Muscle of back (tissue), 3 donors: ENCODE measurements at regions not wholly inside any gene's neighbourhood (a gene's known extent, or its start where the extent isn't known, plus 50 kb on each side); places are given as distances from the start of the nearest gene placed in this dataset.
A peak's percentile ranks its signal among the peaks of the same experiment; 100 is the strongest.
"Not testable (repeated sequence)": the region's sequence is repeated elsewhere in the genome, so short reads cannot be mapped to it uniquely, and the experiment has no call there.

Experiments
- DNase-seq, 3 donors: peaks; one replicate each; pipeline versions ENCODE4 v3.0.0 to v3.0.0-alpha.2; 2013

DNA sequence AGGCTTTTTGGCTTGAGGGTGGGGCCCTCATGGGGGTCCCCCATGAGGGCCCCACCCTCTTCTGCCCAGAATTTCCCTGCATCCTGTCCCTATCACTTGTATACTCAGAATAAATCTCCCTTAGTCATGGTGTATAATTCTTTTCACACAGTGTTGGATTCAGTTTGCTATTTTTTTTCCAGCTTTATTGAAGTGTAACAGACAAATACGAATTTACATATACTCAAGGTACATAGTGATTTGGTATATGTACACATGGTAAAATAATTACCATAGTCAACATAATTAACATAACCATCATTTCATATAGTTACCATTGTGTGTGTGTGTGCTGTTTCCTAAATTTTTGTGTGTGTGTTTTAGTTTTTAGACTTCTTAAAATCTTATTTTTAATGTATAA lies 289.4 kb downstream of the CNTNAP3B start:
- not testable (repeated sequence) for DNase-seq

DNA sequence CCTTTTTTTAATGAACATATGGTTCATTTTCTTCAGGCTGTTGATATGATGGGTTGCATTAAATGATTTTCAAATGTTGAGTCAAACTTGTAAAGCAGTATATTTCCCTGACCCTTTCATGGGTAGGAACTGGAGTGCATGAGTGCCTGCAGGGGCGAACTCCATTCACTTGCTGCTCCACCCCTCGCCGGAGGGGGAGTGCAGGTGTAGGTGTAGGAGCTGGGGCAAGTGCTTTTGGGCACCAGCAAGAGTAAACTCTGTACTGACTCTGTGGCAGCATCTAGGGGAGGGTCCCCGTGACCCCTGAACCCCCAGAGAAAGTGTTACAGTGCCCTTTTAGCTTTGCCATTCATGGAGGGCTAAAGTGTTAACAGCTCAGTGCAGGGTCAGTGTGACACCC lies 290.3 kb downstream of the CNTNAP3B start:
- DNase-seq = not testable (repeated sequence)

GRCh38 chr9:41838562-41838851 lies 290.7 kb downstream of the CNTNAP3B start:
- not testable (repeated sequence) for DNase-seq

GRCh38 chr9:41837684-41838561 lies 291.3 kb downstream of the CNTNAP3B start:
- not testable (repeated sequence) for DNase-seq

DNA sequence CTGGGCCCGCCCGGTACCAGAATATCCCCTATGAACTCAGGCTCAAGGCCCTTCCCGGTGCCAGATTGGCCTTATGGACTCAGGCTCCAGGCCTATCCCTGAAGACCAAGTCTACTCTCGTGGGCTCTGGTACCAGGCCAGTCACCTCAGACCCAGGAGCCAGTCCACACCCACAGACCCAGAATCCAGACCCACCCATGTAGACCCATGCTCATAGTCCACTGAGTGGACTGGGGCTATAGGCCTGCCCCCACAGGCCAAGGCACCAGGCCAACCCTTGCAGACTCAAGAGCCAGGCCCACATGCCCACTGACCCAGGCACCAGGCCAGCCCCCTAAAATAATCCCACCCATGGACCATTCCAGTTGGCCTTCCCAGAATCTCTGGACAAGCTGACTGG lies 296.1 kb downstream of the CNTNAP3B start:
- DNase-seq = not testable (repeated sequence)

GRCh38 chr9:41824723-41825122 lies 304.5 kb downstream of the CNTNAP3B start:
- not testable (repeated sequence) for DNase-seq

DNA sequence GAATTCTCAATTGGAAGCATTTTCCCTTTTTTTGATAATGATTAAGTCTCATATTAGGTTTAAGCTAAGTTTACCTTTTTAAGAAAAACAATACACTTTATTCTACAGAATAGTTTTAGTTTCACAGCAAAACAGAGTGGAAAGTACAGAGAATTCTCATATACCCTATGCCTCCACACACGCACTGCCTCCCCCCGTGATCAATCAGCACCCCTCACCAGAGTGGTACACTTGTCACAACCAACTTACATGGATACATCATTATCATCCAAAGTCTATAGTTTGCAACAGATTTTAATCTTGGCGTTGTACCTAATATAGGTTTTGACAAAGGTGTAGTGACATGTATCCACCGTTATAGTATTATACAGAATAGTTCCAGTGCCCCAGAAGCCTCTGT lies 326.5 kb downstream of the CNTNAP3B start:
- DNase-seq = not testable (repeated sequence)

DNA sequence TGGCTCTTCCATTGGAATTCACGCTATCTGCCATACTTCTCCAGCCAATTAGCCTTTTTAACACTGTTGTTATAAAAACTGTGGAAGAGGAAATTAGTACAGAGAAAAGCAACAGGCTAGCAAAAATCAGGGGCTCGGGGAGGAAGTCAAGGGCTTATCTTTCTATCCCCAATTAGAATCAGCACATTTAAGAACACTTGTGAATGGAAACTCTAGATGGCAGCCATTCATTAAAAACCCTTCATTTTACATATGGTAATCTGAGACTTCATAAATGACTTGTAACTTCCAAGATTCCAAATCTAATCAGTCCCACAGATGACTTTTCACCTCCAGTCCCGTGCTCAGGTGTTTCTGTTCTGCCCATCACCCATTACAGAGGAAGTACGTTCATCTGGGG lies 330.5 kb downstream of the CNTNAP3B start:
- DNase-seq = not testable (repeated sequence)

DNA sequence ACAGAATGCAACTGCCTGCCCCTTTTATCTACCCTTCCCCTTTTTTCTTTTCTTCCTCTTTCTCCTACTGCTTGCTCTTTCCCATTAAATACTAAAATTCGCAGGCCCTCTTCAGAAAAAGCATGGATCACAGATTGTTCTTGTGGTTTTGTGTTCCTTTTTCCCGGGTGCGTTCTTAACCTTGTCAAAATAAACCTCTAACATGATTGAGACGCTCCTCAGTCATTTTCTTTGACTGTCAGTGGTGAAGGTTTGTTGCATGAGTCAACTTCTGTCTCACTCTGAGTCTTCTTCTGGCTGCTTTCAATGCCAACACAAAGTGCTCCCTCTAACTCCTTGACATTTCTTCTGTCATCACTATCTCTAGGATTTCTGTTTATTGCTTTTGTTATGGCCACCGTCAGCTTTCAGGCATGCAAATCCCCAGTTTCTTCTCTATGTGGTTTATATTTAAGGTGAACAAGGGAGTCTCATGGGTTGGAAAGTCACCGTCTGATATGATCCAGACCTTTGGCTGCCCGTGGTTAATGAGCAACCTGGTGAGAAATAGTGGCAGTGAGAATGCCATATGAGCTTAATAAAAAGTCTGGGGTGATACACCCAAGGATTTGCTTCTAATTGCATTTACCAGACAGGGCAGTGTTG lies 338.4 kb downstream of the CNTNAP3B start:
- peak in 1 of 3 donors; percentile 4 for DNase-seq

- DNase-seq = not testable (repeated sequence)
Observed at GRCh38 chr9:41790007-41790406, 339.2 kb downstream of the CNTNAP3B start.

DNA sequence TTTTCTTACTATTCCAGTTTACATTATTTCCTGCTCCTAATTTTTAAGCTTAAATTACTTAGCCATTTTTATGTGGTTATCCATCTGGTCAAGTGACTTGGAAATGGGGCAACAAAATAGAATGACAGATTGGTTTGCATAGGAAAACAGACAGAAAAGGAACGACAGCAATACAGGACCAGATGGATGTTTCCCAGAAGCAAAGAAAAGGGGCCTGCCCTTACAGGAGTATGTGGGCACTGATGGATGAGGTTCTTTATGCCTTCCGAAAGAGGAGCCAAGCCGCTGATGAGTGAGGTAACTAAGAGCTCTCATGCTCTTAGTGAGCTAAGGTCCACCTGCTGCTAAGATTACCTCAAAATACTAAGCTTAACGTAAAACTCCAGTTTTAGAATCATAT lies 339.8 kb downstream of the CNTNAP3B start:
- DNase-seq = not testable (repeated sequence)

DNA sequence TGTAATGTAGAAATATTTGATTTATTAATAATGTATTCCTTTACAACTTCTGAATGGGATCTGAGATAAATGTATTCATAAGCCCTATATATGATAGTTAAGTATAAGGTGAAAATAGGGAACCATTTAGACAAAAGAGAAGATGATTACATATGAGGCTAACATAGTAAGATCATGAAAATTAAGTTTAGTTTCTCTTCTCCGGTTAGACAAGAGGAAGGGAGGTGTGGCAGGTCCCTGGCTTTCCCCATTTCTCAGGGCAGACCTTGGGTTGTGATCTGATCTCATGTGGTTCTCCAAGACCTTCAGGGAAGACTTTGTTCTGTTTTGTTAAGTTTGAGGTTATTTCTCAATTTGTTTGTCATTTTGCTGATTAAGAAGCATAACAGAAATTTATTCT lies 341.3 kb downstream of the CNTNAP3B start:
- not testable (repeated sequence) for DNase-seq

GRCh38 chr9:41787270-41787669 lies 342.0 kb downstream of the CNTNAP3B start:
- DNase-seq = not testable (repeated sequence)

DNA sequence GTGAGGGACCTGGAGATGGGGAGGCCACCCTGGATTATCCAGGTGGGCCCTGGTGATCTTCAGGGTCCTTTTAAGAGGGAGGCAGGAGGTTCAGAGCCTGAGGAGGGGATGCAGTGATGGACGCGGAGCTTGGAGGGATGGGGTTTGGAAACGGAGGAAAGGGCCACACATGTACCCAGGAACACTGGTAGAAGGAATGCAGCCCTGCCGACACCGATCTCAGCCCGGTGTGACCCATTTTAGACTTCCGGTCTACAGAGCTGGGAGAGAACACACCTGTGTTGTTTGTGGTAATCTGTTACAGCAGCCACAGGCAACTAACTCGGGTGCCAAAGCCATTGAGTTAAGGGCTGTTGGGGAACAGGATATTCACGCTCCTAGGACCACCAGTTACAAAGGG lies 345.2 kb downstream of the CNTNAP3B start:
- DNase-seq = not testable (repeated sequence)

DNA sequence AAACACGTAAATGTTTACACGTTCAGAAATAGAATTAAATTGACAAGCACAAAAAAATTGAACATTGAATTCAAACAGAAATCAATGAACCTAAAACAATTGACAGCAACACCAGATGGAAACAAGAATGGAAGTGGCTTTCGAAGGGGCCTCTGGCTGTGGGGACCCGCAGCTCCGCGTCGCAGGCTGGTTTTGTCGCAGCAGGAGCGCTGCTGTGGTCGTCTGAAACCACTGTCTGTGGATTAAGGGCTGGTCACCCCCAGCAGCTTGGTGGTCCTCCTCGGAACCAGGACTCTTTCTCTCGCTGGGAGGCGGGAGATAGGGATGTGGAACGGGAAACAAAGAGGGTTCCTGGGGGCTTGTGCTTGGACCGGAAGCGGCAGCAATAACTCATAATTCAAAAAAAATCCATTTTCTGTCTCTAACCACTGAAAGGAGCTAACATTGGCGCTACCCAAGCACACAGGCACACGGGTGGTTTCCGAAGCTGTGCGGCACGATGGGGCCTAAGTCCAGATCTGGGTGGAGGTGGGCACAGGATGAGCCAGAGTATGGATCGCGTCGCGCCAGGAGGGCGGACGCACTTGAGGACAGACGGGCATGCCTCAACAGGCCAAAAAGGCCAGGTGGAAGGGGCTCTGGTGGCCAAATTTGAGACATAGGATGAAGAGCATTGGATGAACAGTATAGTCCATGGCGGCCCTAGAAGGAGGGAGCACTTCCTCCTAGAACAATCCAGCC lies 346.0 kb downstream of the CNTNAP3B start:
- not testable (repeated sequence) for DNase-seq

GRCh38 chr9:41781899-41782298 lies 347.3 kb downstream of the CNTNAP3B start:
- not testable (repeated sequence) for DNase-seq

GRCh38 chr9:41779897-41780406 lies 349.3 kb downstream of the CNTNAP3B start:
- DNase-seq = peak in 1 of 3 donors; percentile 22

DNA sequence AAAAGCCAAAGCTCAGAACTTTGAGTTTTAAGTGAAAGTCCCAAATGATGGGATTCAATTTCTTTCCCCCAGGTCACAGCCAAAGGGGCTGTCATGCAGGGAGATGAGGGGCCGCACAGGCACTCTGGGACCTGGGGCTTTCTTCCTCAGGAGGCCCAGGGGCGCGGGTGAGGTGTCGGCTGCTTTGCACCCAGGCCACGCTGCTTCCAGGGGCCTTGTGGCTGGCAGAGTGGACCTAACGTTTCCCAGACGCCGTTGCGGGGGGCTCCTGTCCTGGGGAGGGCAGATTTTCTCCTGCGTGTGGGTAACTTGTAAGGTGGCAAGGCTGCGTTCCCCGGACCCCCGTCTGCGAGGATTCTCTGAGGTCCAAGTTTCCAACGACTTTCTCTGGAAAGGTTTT lies 350.0 kb downstream of the CNTNAP3B start:
- DNase-seq = not testable (repeated sequence)

GRCh38 chr9:41778535-41779071 lies 350.6 kb downstream of the CNTNAP3B start:
- not testable (repeated sequence) for DNase-seq

DNA sequence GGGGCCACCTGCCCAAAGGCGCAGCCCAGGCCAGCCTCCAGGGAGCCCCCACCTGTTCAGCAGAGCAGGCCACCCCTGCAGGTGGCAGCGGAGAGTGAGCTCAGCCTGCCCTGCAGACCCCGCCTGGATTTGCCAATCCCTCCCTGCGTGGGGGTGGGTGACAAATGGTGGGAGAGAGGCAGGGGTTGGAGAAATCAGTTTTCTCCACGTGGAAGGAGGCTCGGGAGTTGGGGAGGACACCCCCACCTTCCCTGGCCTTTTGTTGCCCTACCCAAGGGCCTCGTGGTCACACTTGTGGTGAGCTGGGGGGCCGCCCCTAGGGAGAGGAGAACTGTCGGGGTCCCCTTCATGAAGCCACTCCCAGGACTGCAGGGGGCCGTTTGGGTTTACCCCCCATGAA lies 351.7 kb downstream of the CNTNAP3B start:
- not testable (repeated sequence) for DNase-seq

DNA sequence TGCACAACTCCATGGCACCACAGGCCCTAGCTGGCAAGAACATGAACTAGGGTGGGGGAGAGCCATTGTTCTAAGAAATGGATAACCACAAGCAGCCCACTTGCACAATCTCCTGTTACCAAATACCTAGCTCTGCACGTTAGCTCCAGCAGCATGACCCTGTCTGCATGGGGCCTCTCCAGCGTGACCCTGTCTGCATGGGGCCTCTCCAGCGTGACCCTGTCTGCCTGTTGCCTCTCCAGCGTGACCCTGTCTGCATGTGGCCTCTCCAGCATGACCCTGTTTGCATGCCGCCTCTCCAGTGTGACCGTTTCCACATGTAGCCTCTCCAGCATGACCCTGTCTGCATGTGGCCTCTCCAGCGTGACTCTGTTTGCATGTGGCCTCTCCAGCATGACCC lies 356.7 kb downstream of the CNTNAP3B start:
- DNase-seq = not testable (repeated sequence)

DNA sequence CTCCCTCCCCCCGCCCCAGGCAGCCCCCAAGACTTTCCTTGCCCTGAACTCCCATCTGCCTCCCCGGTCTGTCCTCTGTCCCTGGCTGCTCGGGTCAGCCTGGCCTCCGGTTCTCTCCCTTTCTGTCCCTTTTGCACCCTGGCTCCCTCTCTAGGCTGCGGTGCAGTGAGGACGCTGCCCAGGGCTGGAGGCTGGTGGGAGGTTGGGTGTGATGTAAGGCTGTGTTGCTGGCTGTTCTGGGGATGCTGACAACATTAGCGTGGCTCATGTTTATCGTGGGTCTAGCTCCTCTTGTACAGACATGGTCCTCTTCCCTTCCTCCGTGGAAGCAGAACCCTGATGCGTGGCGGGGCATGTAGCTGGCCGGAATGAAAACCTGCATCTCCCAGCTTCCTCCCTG lies 357.5 kb downstream of the CNTNAP3B start:
- not testable (repeated sequence) for DNase-seq
